Activated CD4-positive, alpha-beta T cell treated with anti-CD3 and anti-CD28 coated beads for 1 hour (primary cell): ENCODE measurements at regions not wholly inside any gene's neighbourhood (a gene's known extent, or its start where the extent isn't known, plus 50 kb on each side); places are given as distances from the start of the nearest gene placed in this dataset.

Source experiments
- DNase-seq: peaks from one replicate; pipeline ENCODE4 v3.0.0-alpha.2; 2020

GRCh38 chr2:239776436-239777005 is 248.6 kb downstream of the NDUFA10 start:
- no peak for DNase-seq

- no peak for DNase-seq
Measured at GRCh38 chr2:239775623-239776435, 249.3 kb downstream of the NDUFA10 start.

GRCh38 chr2:239774933-239775622 is 250.1 kb downstream of the NDUFA10 start:
- no peak for DNase-seq

DNA sequence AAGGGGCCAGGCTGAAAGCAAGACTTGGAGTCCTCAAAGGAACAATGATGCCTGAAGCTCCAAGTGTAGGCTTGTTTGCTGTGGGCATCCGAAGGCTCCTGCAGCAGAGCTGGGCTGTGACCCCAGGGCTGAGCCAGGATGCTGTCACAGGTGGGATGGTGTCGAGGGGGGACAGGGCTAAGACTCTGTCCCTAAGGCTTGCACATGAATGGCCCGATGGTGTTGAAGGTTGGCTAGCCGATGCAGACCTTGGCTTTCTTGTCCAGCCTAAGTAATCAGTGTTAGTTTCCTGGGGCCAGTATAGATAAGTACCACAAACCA is 251.0 kb downstream of the NDUFA10 start:
- no peak for DNase-seq

DNA sequence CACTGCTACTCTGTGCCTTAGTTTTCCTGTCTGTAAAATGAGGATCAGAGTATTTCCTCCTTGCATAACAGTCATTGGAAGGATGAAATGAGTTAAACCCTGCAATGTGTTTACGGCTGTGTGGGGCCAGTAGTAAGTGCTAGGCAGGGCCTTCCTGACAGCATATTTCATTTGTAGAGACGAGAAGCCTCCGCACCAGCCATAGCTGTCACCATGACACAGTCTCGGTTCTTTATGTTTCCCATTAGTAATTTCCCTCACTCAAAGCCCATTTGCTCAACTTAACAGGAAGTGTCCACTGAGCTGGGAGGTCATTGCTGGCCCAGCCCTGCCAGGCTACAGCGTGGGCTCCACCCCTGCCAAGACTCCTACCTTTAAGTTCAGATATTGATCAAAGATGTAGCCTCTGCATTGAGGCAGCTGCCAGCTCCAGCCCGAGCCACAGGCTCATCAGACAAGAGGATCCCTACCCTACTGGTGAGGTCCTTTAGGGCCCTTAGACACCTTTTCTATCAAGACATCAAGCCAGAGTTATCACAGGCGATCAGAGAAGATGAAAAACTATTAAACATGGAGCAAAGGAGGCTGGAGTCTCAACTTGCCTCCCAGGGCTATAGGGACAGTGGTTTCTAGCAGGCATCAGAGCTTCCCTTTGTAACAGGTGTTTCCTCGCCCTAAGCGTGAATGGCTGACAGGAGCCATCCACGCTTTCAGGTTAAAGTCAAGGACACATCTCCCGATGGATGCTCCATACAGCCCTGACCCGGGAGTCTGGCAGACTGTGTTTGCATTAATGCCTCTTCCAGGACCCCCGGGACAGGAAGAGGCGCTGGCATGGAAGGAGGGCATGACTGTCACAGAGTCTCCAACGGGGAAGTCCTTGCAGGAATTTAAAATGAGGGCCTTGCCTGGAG is 251.7 kb downstream of the NDUFA10 start:
- DNase-seq: no peak

- no peak for DNase-seq
Measured at GRCh38 chr2:239772721-239773120, 252.4 kb downstream of the NDUFA10 start.

DNA sequence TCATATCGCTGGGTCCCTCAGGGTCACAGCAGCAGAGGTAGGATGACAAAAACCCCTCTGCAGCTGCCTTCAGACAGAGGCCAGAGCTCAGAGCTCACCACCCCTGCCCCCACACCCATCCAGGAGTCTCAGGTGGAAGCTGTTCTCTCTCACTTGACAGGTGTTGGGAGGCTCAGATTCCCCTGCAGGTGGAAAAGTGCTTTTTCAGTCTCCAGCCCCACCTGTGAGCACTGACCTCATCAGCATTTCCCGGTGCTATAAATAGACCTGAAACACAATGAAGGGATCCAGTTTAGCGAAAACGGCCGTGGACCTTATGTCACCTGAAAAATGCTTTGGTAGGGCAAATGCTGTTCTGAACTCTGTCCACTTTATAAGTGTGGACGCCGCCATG is 254.9 kb downstream of the NDUFA10 start:
- no peak for DNase-seq

DNA sequence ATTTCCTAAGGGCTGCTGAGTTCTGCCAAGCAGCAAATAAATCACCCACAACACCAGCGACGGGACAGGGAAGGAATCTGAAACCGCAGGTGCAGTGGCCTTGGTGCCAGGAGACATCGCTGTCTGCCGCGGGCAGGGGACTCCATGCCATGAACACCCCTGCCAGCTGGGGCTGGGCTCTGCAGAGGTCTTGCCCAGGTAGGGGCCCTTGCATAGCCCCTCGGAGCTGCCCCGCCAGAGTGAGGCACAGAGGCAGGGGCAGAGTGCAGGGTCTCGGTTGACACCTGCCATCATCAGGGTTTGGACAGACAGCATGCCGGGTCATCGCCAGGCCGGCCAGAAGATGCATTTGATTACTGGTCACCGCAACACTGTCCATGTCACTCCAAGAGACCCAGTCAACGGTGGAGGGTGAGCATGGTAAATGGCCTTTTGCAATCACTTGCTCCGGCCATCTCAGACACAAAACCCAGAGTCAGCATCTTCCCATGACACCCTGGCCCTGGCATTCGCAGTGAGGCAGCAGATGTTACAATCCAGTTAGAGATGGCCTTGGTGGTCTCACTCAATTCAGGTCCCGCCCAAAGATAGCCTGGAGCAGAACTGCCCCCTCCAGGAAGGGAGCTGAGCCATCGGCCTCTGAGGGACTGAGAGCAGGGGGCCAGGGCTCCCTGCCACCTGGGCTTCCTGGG is 255.4 kb downstream of the NDUFA10 start:
- no peak for DNase-seq

GRCh38 chr2:239768907-239769553 is 256.1 kb downstream of the NDUFA10 start:
- no peak for DNase-seq

DNA sequence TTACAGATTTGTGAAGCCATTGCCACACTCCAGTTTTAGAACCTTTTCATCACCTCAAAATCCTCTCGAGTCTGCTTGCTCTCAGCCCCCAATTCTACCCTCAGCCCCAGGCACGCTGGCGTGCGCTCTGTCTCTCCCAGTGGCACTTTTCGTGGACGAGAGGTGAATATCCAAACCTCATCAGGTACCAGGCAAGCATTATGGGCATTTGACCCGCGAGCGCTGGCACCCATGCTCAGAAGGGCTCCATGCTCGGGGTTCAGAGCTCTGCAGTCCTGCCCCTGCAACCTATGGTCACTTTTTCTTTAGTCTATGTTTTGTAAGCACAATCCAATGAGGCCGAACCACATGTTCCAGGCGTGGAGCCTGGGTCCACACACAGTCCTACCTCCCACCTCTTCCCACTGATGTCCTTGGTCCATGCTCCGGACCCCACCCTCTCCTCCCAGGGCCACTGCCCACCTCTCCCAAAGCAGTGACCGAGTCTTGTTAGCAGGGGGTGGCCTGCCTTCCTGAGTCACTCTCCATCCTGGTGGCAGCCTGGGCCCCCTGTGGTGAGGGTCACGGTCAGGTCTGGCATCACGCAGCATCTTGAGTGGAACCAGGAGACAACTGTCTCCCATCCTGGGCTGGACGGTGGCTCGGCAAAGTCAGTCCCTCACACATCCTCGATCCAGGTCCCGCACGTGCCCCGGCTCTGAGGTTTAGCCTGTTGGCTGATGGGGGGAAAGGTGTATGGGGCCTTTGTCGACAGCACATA is 256.9 kb downstream of the NDUFA10 start:
- no peak for DNase-seq

DNA sequence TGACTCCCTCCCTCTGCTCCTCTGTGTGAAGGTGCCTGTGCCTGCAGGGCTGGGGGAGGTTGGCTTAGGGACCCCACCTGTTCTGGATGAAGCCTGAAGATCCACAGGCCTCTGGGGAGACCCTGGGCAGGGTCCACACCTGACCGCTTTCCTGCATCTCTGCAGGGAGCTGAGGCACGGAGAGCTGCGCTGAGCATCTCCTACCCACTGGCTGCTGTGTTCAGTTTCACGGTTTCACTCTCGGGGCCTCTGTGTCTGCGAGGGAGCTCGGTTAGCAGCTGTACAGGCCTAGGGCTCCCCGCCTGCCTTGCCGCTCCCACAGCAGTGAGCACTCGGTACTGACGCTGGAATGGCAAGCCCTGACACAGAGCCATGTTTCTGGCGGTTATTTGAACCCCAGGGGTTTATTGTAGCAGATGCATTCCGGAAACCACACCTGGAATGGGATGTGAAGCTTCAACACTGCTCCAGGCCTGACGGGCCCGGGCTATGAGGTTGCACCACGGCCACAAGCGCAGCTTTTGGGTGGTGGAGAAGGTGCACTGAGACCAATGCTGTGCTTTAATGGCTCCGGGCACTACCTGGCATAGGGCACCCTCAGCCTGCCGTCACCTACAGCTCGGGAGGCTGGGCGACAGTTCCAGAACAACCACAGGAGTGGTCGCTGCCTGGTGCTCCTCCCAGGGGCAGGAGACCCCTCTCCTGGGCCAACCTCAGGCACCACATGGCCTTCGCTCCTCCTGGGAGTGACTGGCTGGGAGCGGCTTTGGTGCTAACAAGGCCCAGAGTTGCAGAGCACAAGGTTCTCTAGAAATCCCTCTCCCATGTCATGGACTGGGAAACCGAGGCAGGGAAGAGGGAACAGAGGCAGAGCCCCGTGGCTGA is 257.9 kb downstream of the NDUFA10 start:
- DNase-seq: no peak

DNA sequence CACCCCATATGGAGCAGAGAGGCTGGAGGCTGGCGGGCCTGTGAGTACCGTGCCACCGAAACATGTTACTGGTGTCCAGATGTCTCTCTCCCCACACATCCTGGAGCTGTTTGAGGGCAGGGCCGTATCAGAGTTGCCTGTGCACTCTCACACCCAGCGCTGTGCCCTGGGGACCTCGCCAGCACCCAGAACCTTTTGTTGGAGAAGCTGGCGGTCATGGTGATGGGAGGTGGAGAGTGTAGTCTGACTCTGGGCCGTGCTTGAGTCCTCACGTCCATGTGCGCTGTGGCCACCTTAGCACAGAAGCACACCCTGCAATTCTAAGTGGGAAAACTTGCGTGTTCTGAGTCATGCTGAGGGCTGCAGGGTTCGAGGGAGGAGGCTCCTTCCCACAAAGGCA is 259.2 kb downstream of the NDUFA10 start:
- DNase-seq: no peak

GRCh38 chr2:239765076-239765845 is 259.9 kb downstream of the NDUFA10 start:
- no peak for DNase-seq

DNA sequence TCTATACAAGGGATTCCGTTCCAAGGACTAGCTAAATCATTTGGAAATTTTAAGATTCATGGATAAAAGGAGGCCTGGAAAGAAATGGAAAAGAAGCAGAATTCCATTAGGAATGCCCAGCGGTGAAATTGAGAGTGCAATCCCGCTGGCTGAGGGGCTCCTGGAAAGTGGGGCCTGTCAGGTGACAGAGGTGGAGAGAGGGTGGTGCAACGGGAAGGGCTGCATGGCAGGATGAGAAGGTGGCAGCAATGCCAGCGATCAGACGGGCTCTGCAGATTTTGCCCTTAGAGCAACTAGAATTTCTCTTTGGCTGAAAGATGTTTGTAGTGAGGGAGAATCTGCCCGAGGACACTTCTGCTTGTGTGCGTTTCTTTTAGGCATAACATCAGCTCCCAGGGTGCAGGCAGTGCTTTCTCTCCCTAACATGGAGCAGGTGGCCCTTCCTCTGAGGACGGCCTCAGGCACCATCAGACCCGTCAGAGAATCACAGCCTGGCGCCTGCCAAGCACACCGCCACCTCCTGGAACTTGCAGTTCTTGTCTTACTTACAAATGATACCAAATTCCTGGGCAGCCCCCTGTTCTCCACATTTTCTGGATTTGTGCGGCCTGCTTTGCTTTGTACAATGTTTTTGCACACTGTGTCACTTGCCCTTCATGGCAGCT is 261.6 kb downstream of the NDUFA10 start:
- no peak for DNase-seq

DNA sequence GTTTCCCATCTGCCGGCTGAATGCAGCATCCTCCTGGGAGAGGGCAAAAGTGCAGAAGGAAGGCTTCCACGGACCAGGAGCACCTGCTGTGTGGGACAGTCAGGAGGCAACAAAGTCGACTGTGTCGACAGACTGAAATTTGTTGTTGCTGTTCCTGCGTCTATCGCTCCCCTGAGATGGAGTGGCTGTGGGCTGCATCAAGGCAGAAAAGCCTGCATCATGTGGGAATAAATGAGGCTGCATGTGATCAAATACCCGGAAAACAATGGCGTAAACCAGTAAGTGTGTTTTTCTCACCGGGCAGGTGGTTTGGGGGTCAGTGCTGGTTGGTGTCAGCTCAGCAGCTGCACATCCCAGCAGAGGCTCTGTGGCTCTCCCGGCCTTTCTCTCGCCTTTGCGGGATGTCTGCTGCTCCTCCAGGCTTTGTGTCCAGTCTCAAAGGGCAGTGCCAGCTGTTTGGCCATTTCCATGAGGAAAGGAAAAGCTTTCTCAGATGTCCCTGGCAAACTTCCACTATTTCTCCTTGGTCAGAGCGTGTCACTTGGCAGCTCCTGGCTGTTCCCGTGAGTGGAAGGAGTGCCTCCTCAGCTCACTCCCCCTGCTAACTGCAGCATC is 262.4 kb downstream of the NDUFA10 start:
- DNase-seq: no peak

GRCh38 chr2:239762106-239762505 is 263.0 kb downstream of the NDUFA10 start:
- DNase-seq: no peak

DNA sequence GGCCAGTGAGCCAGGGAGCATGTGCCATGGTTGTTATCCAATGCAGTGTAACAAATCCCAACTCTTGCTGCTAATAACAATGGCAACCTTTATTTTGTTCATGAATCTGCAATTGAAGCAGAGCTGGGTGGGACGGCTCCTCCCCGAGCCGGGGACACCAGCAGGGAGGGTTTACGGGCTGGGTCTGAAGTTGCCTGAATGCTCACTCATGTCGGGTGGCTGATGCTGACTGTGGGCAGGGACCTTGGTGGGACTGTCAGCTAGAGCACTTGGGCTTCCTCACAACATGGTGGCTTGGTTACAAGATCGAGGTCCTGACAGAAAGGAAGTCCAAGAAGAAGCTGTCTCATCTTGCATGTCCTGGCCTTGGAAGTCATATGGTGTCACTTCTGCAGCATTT is 264.5 kb downstream of the NDUFA10 start:
- DNase-seq: no peak

- DNase-seq: no peak
Measured at GRCh38 chr2:239758279-239758877, 266.8 kb downstream of the NDUFA10 start.
